Progenitor cell of endocrine pancreas (in vitro differentiated cells): ENCODE measurements at regions not wholly inside any gene's neighbourhood (a gene's known extent, or its start where the extent isn't known, plus 50 kb on each side); places are given as distances from the start of the nearest gene placed in this dataset.

Experiments
- DNase-seq: peaks from one replicate; pipeline ENCODE4 v3.0.0; 2021; ENCODE audit warnings: low spot score; ENCODE audit not compliant: unreplicated experiment
- H3K27ac Mint-ChIP-seq: 2 replicates; pipeline ENCODE4 v1.8.0; 2021; ENCODE audit warnings: mild to moderate bottlenecking, moderate library complexity, mixed read lengths
- H3K27me3 Mint-ChIP-seq: 2 replicates; pipeline ENCODE4 v1.8.0; 2021; ENCODE audit warnings: mixed read lengths
- H3K36me3 Mint-ChIP-seq: 2 replicates; pipeline ENCODE4 v1.8.0; 2022; ENCODE audit warnings: mixed read lengths; ENCODE audit not compliant: insufficient read depth
- H3K4me1 Mint-ChIP-seq: 2 replicates; pipeline ENCODE4 v1.8.0; 2021; ENCODE audit warnings: low read depth, mixed read lengths
- H3K4me3 Mint-ChIP-seq: 2 replicates; pipeline ENCODE4 v1.8.0; 2021; ENCODE audit warnings: low read depth, mild to moderate bottlenecking, moderate library complexity, mixed read lengths
- H3K9me3 Mint-ChIP-seq: 2 replicates; pipeline ENCODE4 v1.8.0; 2021; ENCODE audit warnings: low read depth, mixed read lengths
- CTCF ChIP-seq: fragments of 200-600 bp; sonication (generic); IDR thresholded peaks from one replicate; pipeline ENCODE4 v1.5.0; 2021; ENCODE audit warnings: antibody characterized with exemption, mild to moderate bottlenecking; ENCODE audit not compliant: unreplicated experiment

DNA sequence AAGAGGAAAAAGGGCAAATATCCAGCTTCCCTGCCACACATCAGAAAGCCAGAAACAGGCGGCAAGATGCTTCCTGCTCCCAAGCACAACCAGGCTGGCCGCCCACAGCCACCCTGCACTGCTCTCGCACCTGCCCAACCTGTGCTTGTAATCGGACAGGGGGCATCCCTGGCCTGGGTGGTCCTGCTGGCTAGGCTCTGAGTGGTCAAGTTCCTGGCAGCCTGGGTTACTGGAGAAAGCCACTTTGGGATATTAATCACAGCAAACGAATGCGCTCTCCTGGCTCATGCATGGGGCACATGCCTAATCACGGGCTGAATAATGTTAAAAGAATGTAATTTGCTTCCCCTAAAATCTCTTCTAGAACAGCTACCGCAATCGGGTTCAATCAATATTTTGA is 442.4 kb downstream of the MCTP2 start:
- no peak for TF ChIP-seq CTCF
- Mint-ChIP-seq H3K4me1 (peaks cover 15% of the 10 kb centered on the region), H3K27me3 (peaks cover 12% of the 10 kb centered on the region), H3K4me3 (no peak overlapping the region), H3K27ac (no peak overlapping the region), H3K9me3 (no peaks in the 10 kb centered on the region), H3K36me3 (no peaks in the 10 kb centered on the region)
- no peak for DNase-seq

DNA sequence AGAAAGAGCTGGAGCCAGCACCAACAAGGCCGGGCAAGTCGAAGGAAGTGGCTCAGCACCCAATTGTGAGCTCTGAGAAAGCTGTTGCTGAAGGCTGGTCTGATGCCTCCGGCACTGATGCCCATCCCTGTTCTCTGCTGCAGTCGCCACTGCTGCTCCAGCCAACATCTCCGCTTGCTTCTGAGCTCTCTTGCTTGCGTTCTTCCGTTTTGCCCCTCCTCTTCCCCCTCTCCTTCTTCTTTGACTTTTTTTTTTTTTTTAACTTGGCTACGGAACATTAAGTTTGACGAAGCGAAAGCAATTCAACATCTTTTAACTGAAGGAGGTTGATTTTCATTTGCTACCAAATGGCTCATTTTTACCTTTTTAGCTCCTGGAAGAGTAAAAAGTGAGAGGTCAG is 442.9 kb downstream of the MCTP2 start:
- no peak for DNase-seq
- H3K4me3 Mint-ChIP-seq = no peak overlapping the region
- no peak overlapping the region for H3K27ac Mint-ChIP-seq
- no peak for TF ChIP-seq CTCF
- H3K27me3 Mint-ChIP-seq = peaks cover 12% of the 10 kb centered on the region
- no peaks in the 10 kb centered on the region for H3K9me3 Mint-ChIP-seq
- H3K4me1 Mint-ChIP-seq = peaks cover 15% of the 10 kb centered on the region
- H3K36me3 Mint-ChIP-seq = no peaks in the 10 kb centered on the region

- Mint-ChIP-seq H3K27ac (no peak overlapping the region), H3K36me3 (no peaks in the 10 kb centered on the region), H3K9me3 (no peaks in the 10 kb centered on the region), H3K27me3 (peaks cover 9% of the 10 kb centered on the region), H3K4me3 (no peak overlapping the region), H3K4me1 (peaks cover 7% of the 10 kb centered on the region)
- TF ChIP-seq CTCF = no peak
- no peak for DNase-seq
These were observed 445.9 kb downstream of the MCTP2 start for GRCh38 chr15:94677202-94677790.

GRCh38 chr15:94682171-94682570 is 450.8 kb downstream of the MCTP2 start:
- H3K9me3 Mint-ChIP-seq = no peaks in the 10 kb centered on the region
- H3K27me3 Mint-ChIP-seq = no peaks in the 10 kb centered on the region
- H3K4me1 Mint-ChIP-seq = peaks cover 2% of the 10 kb centered on the region
- H3K36me3 Mint-ChIP-seq = no peaks in the 10 kb centered on the region
- DNase-seq = no peak
- no peak overlapping the region for H3K4me3 Mint-ChIP-seq
- TF ChIP-seq CTCF = no peak
- no peak overlapping the region for H3K27ac Mint-ChIP-seq

DNA sequence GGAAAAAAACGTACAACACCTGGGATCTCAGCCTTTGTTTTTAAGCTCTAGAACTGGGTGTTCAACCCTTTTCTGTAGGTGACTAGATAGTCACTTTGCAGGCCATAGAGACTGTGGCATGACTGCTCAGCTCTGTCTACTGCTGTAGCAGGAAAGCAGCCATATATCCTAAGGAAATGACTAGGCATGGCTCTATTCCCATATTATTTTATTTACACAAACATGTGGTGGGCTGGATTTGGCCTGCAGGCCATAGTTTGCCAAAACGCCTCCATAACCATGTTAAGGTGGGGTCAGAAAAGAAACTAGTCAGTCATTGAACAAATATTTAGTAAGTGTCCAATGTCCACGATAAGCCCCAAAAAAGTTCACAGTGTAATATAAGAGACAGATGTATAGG is 452.5 kb downstream of the MCTP2 start:
- Mint-ChIP-seq H3K4me1 (peaks cover 2% of the 10 kb centered on the region), H3K27ac (no peak overlapping the region), H3K9me3 (no peaks in the 10 kb centered on the region), H3K36me3 (no peaks in the 10 kb centered on the region), H3K27me3 (no peaks in the 10 kb centered on the region), H3K4me3 (no peak overlapping the region)
- TF ChIP-seq CTCF = no peak
- DNase-seq = no peak
